ENCODE measurements at regions not wholly inside any gene's neighbourhood (a gene's known extent, or its start where the extent isn't known, plus 50 kb on each side); places are given as distances from the start of the nearest gene placed in this dataset.

DNA sequence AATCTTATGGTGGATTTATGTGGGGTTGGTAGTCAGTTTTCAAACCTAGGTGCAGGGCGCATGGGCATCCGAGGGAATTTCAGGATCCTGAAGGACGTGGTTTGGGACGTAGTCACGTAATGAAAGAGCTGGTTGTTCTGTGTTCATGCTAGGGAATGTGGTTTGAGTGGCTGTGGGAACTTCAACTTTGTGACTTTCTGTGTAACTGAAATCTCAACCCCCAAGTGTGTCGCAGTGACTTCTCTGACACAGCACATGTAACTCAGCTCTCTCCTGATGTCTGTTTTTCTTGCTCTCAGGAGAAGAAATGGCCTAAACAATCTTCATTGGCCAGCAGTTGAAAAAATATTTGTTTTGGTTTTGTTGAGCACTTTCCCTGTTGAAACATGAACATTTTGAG is 199.0 kb downstream of the PTEN start:
- DNase-seq, result no peak

DNA sequence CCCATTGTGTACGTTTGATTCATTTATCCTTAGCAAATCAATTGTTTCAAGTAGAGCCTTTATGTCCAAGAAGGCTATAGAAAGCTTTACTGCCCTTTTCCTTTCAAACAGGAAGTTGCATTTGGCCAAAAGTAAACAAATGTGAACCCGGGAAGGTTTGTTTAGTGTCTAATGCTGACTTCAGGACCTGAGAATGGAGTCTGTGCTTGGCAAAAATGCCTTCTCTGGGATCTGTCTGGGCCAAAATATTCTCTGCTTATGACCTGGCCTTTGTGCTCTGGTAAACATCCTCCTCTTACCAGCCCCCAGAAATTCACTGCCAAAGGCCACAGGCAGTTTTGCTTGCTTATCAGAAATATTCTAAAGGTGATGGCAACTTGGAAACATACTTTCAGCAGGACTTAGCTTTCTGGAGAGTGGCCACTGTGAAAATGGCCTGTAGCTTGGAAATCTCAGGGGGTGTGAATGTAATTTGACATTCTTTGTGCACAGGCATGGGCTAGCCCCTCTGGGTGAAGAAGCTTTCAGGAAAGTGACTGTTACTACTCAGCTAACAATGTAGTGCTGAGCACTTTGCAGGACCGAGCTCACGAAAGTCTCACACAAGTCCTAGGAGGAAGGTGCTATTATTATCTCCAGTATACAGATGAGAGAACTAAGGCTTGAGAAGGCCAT is 199.5 kb downstream of the PTEN start:
- DNase-seq, result no peak

DNA sequence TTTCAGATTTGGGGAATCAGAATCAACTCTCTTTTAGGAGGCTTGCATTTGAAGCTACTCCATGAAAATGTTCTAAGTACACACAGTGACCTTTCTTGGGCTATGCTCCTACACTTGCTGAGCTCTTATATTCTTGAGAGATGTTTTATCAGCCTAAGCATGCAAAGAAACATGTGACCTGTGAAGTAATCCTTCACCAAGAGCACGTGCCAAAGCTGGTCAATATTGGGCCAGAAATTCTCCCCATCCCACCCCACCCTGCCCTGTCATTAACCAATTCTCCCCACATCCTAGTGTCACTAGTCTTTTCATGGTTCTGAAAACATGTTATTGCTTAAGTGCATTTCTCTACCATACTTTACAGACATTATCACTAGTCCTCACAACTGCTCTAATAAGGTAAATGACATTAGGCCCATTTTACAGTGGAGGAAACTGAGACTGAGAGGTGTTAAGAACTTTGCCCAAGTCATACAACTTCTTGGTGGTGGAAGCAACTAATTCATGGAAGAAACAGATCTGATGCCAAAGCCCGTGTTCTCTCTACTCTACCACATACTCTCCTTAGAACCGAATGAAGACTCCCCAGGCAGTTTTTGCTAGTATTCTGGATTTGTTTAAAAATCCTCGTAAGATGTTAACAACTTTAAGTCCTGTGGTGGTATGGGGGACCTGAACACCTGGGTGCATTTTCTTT is 200.6 kb downstream of the PTEN start:
- no peak for DNase-seq

DNA sequence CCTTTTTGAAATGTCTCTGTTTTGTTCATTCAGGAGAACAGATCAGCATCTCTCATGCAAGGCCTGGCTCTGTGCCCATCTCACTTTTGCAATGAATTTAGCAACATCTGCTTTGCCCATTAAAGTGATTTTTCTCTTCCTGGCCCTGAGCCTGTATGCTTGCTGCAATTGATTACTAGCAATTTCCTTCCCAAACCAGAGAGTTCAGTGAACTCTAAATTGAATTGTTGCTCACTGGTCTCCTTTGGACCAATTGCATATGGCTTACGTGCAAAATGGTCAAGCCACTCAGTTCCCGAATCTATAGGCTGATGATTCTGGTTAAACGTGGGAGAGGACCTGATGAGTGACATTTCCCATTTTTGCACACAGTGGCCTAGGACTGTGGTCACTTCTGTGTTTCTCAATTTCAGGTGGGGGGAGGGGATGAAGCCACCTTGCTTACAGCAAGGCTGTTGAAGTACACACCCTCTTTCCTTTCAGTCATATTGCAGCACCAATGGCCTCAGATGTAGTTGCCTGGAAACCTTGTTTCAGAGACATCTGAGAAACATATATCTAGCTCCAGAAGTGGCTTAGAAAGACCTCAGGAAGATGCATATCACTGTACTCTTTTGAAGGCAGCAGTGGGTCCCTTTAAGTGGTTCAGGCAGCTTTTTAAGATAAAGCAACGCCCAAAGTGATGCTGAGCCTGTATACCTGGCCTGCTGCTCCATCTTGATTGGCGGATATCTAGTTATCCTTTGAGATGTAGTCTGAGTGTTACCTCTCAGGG is 201.4 kb downstream of the PTEN start:
- DNase-seq, result no peak

DNA sequence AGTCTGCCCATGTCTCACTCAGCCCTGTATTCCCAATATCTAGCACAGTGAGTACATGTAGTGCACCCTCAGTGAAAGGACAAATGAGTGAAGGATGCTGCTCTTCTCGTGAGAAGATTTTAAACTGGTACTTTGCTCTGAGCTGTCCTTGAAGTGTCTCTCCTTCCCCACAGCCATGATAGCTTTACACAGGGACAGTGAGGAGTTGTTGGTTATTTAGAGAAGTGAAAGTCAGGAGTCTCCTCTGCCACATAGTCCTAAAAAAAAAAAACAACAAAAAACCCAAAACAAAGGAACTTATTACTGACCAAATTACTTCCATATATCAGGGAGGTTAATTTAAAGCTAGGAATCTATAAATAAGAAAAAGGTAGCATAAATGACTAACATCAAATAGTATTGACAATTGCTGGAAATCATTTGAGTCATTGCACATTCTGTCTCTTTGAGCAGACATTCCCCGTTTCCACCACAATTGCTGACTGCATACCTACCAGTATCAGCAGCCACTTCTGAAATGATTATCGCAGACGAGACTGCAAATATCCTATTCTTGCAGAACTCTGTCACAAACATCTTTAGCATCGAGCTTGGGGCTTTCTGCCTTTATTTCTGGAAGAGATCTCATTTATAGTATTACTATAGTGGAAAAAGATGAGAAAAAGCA is 202.1 kb downstream of the PTEN start:
- DNase-seq, result no peak

DNA sequence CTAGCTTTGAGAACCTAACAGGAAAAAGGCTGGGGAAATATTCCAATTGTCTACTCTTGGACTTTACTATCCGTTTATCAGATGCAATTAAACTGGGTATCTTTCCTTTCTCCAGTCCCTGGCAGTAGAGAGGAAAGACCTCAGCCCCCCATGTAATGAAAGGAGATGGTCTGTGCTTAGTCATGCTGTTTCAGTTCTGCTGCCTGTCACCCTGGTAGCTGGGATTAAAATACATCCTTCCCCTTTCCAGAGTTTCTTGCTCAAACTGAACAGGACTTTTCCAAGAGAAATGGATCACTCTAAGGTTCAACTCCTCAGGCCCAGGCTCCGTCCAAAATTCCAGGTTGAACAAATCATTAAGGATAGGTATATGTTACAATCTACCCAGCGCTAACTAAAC is 202.9 kb downstream of the PTEN start:
- no peak for DNase-seq

DNA sequence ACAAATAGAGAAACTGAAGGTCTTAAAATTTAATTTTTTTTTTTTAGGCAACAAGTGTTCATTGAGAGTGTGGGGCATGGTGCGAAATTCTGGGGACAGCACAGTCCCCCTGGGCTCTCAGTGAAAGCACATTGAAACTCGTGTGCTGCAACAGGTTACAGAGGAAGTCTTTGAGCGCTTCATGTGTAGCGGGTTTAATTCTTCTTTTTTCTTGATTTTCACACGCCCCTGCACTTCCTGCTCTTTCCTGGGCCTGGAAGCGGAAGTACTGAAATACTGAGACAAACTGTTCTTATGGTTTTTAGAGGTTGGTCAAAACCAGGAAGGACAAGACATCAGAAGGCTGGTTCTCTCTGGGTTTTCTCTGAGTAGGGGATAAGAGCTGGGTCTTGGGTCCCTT is 203.5 kb downstream of the PTEN start:
- DNase-seq, result no peak

DNA sequence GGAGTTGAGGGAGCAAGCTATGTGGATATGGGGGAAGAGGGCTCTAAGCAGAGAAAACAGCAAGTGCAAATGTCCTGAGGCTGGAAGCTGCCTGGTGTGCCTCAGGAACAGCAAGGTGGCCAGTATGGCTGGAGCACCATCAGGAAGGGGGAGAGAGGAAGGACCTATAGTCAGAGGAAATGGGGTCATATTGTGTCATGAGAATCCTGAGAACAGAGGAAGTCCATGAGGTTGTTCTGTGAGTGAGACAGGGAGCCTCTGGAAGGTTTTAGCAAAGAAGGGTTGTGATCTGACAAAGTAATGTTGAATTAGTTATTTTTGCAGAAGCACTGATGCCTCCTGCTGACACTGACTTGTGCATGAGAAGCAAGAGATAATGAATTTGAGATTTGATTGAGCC is 204.3 kb downstream of the PTEN start:
- no peak for DNase-seq

DNA sequence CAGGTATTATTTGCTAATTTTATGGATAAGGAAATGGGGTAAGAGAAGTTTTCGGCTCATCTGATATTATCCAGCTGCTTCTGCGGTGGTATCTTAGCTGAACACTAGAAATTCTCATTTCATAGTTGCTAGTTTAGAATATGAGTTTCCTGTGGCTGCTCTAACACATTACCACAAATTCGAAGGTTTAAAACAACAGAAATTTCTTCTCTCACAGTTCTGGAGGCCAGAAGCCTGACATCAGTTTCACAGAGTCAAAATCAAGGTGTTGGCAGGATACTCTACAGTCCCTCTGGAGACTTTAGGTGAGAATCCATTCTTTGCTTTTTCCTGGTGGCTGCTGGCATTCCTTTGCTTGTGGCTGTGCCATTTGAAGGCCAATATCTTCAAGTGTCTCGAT is 205.9 kb downstream of the PTEN start:
- DNase-seq, result no peak

DNA sequence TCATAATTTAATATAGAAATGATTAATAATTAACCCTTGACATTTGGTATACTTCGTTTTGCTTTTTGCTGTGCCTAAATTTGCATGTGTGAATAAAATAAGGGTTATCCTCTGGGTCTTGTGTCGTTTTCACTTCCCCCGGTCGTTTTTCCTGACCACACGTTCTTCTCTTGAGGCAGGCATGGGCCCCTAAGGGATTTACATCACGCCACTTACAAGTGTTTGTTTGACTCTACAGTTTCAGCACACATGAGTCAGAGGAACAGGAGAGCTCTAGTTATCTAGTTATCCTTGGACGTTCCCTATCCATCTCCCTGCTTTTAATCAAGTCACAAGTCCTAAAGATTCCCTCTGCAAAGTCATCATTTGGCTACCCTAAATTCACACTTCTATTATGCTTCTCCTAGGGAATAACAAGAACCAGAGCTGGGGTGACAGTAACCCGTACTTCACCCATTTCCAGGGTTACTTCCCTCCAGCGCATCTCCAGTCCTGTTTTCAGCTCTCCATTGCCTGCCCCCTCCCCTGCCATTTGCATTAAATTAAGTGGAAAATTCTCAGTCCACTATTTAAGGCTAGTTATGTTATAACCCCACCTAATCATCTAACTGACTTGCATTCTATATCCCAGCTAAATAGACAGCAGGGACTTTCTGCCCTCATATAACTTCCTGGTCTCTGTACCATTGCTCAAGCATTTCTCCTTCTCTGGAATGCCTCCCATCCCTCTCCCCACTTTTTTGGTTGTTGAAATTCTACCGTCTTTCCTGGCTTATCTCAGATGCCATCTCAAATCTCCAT is 206.9 kb downstream of the PTEN start:
- no peak for DNase-seq

DNA sequence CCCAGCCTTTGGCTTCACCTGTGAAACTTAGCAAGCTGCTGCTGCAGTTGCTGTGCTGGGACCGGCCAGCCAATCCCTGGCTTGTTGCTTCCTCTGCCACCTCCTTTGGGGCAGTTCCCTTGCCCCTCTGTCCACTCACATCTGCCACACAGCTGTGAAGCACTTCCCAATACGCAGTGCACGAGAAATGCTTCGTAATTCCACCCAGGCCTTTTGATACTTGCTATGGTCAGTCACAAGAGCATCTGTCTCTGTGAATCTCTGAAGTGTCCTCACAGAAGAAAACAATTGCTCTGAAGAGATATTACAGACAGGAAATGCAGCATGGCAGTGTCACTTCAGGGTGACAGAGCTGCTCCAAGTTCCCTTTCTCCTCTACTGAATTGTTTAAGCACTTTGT is 208.5 kb downstream of the PTEN start:
- DNase-seq, result no peak

DNA sequence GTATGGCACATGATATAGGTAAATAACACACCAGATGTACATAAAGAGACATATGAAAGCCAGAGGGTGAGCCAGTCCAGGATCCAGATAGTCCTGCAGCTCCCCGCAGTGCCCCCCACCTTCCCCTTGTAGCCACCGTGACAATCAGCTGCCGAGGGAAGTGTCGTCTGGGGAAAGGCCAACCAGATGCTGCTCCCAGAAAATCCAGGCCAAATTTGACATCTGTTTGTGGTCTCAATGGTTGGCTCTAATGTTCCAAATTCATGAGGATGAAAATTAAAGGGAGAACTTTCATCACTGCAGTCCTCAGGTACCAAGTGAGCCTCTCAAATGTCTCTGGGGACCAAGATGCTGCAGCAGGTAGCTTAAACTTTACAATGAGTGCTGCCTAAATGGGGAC is 210.3 kb downstream of the PTEN start:
- DNase-seq, result no peak

DNA sequence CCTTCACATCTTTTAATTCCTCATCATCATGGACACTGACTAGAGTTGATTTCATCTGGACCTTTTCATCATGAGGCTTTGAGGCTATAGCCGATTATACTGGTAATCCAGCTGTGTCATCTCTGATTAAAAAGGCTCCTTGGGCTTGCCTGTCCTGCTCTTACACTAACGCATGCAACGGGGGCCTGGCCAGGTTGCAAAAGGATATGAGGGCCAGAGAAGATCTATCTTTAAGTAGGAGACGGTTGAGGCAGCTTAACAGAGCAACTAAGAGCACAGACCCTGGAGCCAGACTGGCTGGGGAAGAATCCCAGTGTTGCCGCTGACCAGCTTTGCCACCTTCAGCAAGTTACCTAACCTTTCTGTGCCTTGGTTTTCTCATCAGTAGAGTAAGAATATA is 211.5 kb downstream of the PTEN start:
- DNase-seq, result no peak

DNA sequence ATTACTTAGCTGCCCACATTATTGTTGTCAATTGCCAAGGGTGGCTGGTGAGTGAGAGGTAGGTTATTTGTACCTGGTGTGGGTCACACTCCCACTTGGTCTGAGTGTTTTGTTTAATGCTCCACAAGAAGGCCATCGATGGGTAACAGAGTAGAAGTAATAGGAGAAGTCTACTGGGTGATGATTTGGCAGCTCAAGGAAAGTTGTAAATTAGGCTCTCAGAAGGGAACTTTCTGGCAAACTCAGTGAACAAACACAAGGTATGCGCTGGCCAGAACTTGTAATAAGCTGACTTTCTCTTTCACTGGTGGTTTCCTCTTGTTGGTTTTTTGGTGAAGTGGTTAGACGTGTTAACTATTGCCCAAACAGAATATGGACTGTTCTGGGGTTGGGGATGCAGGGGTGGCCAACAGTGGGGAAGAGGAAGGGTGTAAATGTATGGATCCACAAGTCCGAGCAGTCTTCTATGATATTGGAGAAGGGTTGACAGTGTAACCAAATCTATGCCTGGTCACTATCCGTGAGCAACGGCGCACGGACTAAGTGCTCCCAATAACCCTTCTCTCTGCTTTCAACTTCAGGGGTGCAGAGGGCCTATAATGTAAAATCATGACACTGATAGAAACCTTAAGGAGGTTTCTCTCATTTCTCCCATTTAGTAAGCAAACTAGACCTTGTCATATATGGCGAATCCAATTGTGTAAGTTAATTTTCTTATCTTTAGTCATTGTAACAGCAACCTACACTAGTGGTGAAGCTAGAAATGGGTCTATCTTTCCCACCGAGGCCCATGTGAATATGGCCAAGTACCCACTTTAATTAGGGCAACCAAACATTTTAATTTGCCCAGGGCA is 212.8 kb downstream of the PTEN start:
- DNase-seq, result no peak

DNA sequence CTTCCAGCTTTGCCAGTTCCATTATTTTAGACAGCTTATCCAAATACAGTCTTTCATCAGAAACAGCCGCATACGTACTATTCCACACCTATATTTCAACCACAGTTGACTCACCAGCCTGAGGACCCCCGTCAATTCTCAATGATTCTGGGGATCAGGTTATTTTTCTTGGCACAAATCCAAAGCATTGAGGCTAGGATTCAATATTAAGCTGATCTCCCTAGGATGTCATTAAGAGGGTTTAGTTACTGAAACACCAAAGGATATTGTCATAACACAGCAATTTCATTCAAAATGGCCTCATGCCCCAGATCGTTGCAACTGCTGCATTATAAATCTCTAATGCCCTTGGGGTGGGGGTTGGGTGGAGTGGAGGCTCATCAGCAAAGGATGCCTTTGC is 214.6 kb downstream of the PTEN start:
- DNase-seq, result no peak

DNA sequence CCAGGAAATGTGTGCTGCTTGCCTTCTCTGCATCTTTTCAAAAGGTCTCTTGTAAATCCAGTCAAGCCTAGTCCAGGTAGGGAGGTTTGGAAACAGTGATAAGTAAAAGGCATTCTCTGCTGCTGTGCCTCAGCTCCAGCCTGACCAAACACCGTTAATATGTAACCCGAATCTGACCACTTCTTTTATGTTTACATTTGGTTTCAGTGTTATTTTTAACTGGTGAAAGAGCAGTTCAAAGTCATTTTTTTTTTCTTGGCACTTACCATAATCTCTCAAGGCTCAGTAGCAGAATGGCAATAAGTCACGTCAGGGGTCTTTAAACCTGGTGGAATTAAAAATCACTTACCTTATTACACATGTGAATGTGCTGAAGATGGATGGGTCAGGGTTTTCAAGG is 216.8 kb downstream of the PTEN start:
- DNase-seq, result no peak

DNA sequence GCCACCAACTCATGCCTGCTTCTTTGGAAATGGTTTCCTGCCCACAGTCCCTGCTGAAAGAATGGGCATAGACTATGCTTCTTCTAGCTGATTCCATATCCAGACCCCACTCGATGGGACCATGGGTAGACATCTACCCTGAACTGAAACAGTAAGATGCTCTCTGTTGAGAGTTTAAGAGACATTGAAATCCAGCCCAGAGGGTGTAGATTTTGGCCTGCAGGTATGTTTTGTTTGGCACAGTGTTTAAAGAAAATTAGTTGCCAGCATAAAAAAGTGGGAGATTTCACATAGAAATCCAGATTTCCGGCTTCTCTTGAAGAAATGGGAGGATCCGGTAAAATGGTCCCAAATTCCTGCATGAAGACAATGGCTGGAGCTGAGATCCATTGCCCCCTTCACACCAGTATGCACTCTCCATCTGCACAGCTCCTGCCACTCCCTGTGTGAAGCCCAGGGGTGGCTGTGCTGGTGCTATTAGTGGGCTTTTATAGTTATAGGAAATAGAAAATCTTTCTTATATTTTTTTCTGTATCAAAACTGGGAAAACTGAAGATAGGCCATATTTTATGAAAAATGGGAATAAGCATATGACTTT is 218.1 kb downstream of the PTEN start:
- no peak for DNase-seq

DNA sequence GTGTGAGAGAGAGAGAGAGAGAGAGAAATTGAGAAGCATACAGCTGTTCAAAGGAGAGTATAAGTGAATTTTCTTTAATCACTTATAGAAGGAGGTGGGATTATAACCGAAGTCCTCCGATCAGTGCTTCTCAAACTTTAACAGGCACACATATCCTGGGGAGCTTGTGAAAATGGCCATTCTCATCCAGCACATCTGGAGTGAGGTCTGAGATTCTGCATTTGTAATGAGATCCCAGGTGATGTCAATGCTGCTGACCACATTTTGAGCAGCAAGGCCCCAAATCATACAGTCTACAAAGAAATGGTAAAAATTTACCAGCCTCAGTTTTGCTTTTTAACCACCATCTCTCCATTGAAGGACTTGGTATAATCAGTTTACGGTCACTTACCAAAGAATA is 219.0 kb downstream of the PTEN start:
- no peak for DNase-seq

DNA sequence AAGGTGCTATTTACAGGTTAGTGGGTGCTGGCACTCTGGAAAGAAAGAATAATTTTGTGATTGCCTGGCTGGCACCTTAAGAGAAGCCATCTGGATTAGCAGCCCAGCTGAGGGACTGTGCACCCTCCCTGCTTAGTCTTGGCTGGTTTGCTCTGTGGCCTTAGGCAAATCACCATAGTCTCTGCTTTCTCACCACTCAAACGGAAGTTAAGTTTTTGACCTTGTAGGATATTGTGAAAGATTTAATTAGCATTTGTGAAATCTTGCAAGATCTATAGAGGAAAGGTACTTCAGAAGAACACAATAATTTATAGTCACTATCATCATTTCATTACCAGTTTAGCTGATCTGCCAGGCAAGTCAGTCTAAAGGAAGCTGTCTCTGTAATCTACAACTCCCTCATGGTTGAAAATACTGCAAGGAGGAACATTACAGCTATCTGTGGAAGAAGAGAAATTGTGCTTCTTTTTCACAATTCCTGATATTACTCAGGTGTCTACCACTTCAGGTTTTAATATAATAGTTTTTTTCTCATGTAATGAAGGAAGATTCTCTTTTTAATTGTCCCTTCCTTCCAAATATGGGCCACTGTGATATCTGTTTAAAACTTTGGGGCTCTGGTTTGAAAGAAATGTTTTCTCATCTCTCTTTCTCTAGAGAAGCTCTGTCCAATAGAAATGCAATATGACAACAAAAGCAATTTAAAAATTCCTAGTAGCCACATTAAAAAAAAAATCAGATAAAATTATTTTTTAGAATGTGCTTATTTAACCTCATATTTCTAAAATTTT is 219.6 kb downstream of the PTEN start:
- no peak for DNase-seq

DNA sequence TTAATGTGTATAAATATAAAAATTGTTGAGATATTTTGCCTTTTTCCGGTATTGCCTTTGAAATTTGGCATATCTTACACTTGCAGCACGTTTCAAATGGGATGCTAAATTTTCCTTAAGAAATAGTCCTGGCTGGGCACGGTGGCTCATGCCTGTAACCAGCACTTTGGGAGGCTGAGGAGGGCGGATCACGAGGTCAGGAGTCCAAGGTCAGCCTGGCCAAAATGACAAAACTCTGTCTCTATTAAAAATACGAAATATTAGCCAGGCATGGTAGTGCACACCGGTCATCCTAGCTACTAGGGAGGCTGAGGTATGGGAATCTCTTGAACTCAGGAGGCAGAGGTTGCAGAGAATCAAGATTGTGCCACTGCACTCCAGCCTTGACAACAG is 220.2 kb downstream of the PTEN start:
- DNase-seq, result no peak
